HUES48 (cell line): ENCODE measurements at regions not wholly inside any gene's neighbourhood (a gene's known extent, or its start where the extent isn't known, plus 50 kb on each side); places are given as distances from the start of the nearest gene placed in this dataset.

Experiments used
- H3K27ac ChIP-seq: one replicate; pipeline ENCODE4 v1.7.0; 2013; ENCODE audit warnings: low read depth, low read length, inconsistent platforms
- H3K27me3 ChIP-seq: 2 replicates; pipeline ENCODE4 v1.6.1; 2013; ENCODE audit warnings: mild to moderate bottlenecking, low read length; ENCODE audit not compliant: control insufficient read depth, insufficient read depth
- H3K36me3 ChIP-seq: 2 replicates; pipeline ENCODE4 v1.6.1; 2013; ENCODE audit warnings: low read length; ENCODE audit not compliant: control insufficient read depth, insufficient read depth
- H3K4me1 ChIP-seq: 2 replicates; pipeline ENCODE4 v1.6.1; 2013; ENCODE audit warnings: mild to moderate bottlenecking, low read length; ENCODE audit not compliant: control insufficient read depth, insufficient read depth
- H3K4me3 ChIP-seq: 2 replicates; pipeline ENCODE4 v1.5.1; 2013; ENCODE audit warnings: mild to moderate bottlenecking, low read depth, low read length
- H3K9ac ChIP-seq: 2 replicates; pipeline ENCODE4 v1.6.1; 2013; ENCODE audit warnings: mild to moderate bottlenecking, low read depth, low read length, moderate library complexity
- H3K9me3 ChIP-seq: 2 replicates; pipeline ENCODE4 v1.6.1; 2013; ENCODE audit warnings: low read length; ENCODE audit not compliant: control insufficient read depth, insufficient read depth

GRCh38 chr11:82676483-82677094 is 57.1 kb downstream of the FAM181B start:
- Histone ChIP-seq H3K4me3 (no peak overlapping the region), H3K9ac (no peak overlapping the region), H3K36me3 (no peaks in the 10 kb centered on the region), H3K4me1 (peaks cover 3% of the 10 kb centered on the region; the same call in 1 of the 2 replicates), H3K27ac (no peak overlapping the region), H3K27me3 (no peaks in the 10 kb centered on the region), H3K9me3 (peaks cover 7% of the 10 kb centered on the region; the same call in 1 of the 2 replicates)

- Histone ChIP-seq H3K27me3 (no peaks in the 10 kb centered on the region), H3K9ac (no peak overlapping the region), H3K36me3 (no peaks in the 10 kb centered on the region), H3K4me3 (no peak overlapping the region), H3K27ac (no peak overlapping the region), H3K4me1 (peaks cover 6% of the 10 kb centered on the region; the same call in 1 of the 2 replicates), H3K9me3 (0 out of 2 replicates have a peak, but pooled peaks cover 3% of the 10 kb centered on the region)
Measured at GRCh38 chr11:82675838-82676237, 57.8 kb downstream of the FAM181B start.

- no peak overlapping the region for H3K27ac ChIP-seq
- H3K27me3 ChIP-seq, result no peaks in the 10 kb centered on the region
- H3K4me3 ChIP-seq, result no peak overlapping the region
- no peak overlapping the region for H3K9ac ChIP-seq
- 0 out of 2 replicates have a peak, but pooled peaks cover 3% of the 10 kb centered on the region for H3K9me3 ChIP-seq
- H3K36me3 ChIP-seq, result no peaks in the 10 kb centered on the region
- peaks cover 6% of the 10 kb centered on the region; the same call in 1 of the 2 replicates for H3K4me1 ChIP-seq
Measured at GRCh38 chr11:82673631-82674030, 60.0 kb downstream of the FAM181B start.

DNA sequence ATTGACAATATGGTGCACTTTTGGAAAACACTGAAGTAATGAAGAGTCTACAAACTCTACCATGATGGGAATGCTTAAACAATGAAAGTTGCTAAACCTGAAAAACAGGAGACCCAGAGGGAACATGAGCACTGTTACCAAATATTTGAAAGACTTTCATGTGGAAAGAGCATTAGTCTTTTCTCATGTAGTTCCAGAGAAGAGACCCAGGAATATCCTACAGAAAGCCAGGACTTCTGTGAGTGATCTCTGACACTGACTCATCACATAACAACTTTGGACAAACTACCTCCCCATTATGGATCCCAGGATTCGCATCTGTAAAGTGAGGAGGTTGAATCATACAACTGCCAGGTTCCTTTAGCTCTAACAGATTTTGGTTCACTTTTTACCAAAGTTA is 62.2 kb downstream of the FAM181B start:
- H3K27me3 ChIP-seq, result no peaks in the 10 kb centered on the region
- no peaks in the 10 kb centered on the region for H3K36me3 ChIP-seq
- no peak overlapping the region for H3K4me3 ChIP-seq
- no peaks in the 10 kb centered on the region for H3K9me3 ChIP-seq
- H3K9ac ChIP-seq, result no peak overlapping the region
- H3K27ac ChIP-seq, result no peak overlapping the region
- H3K4me1 ChIP-seq, result peaks cover 6% of the 10 kb centered on the region; the same call in 1 of the 2 replicates

DNA sequence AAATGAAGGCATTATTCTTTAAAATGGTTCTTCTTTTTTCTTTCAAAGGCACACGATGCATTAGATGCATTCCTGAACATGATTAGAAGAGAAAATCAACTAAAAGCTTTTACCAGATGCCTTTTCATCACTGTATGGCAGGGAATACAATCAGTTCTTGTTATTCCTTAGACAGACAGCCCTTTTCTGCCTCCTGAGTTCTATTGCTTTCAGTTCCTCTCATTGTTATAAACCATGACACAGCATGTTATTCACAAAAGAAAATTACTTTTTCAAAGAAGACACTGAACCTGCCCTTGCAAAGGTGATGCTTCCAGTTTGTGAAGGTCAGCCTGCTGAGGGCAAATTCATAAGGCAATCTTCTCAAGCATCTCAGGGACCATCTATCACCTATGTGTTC is 70.1 kb downstream of the FAM181B start:
- Histone ChIP-seq H3K36me3 (no peaks in the 10 kb centered on the region), H3K4me1 (no peaks in the 10 kb centered on the region), H3K9ac (no peak overlapping the region), H3K9me3 (no peaks in the 10 kb centered on the region), H3K27ac (no peak overlapping the region), H3K4me3 (no peak overlapping the region), H3K27me3 (no peaks in the 10 kb centered on the region)

- Histone ChIP-seq H3K27me3 (no peaks in the 10 kb centered on the region), H3K9me3 (no peaks in the 10 kb centered on the region), H3K27ac (no peak overlapping the region), H3K36me3 (no peaks in the 10 kb centered on the region), H3K4me1 (no peaks in the 10 kb centered on the region), H3K9ac (no peak overlapping the region), H3K4me3 (no peak overlapping the region)
Measured at GRCh38 chr11:82653752-82654151, 79.9 kb downstream of the FAM181B start.

DNA sequence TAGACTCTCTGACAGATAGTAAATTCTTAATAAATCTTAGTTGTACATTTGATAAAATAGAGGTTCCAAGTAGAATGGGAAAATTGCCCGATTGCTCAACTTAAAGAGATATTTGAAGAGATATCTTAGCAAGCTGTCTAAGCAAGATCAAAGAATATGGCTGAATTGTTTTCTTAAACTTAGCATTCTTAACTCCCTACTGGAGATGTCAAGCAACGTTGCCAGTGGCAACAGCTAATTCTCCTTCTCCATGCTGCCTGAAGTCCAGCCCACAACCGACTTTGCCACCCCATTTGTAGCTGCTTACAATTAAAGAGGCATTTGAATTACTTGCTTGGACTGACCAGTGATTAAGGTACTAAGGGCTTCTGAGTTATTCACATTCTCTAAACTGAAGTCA is 94.4 kb downstream of the FAM181B start:
- H3K27ac ChIP-seq, result no peak overlapping the region
- no peaks in the 10 kb centered on the region for H3K27me3 ChIP-seq
- H3K9me3 ChIP-seq, result no peaks in the 10 kb centered on the region
- H3K4me1 ChIP-seq, result no peaks in the 10 kb centered on the region
- H3K9ac ChIP-seq, result no peak overlapping the region
- H3K36me3 ChIP-seq, result no peaks in the 10 kb centered on the region
- no peak overlapping the region for H3K4me3 ChIP-seq

DNA sequence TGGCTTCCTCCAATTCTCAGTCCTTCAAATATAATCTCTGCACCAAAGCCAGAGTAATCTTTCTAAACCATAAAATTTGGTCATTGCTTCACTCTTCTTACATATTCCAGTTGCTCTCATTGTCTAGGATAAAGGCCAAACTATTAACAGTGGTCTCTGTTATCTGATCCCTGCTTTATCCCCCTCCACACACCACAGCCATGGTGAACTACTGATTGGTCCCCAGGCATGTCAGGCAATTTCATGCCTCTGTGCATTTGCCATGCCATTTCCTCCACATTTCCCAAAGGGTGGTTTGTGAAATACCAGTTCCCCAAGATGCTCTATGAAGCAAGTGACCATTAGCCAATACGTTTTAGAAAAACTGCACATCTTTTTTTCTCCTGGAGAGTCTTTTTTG is 97.0 kb downstream of the FAM181B start:
- no peaks in the 10 kb centered on the region for H3K27me3 ChIP-seq
- H3K4me1 ChIP-seq, result no peaks in the 10 kb centered on the region
- H3K36me3 ChIP-seq, result no peaks in the 10 kb centered on the region
- no peaks in the 10 kb centered on the region for H3K9me3 ChIP-seq
- no peak overlapping the region for H3K9ac ChIP-seq
- no peak overlapping the region for H3K4me3 ChIP-seq
- H3K27ac ChIP-seq, result no peak overlapping the region

DNA sequence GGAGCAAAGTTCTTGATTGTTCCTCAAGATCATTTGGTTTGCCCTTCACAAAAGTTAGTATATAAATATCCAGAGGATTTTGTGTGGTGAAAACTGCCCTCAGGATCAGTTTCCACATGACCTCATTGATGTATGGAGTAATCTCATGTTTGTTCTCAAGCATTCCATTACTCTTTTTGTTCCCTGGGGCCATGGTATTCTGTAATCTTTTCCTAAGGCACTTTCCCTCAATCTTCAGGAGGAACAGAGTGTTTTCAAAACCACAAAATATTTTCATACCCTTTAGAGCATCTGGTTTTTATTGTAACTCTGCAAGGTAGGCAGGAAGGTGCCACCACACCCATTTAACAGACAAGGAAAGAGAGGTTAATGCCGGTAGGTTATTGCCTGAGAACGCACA is 99.6 kb downstream of the FAM181B start:
- no peak overlapping the region for H3K4me3 ChIP-seq
- H3K4me1 ChIP-seq, result no peaks in the 10 kb centered on the region
- H3K9ac ChIP-seq, result no peak overlapping the region
- H3K27ac ChIP-seq, result no peak overlapping the region
- H3K9me3 ChIP-seq, result no peaks in the 10 kb centered on the region; the same call in 1 of the 2 replicates
- no peaks in the 10 kb centered on the region for H3K27me3 ChIP-seq
- no peaks in the 10 kb centered on the region for H3K36me3 ChIP-seq

- Histone ChIP-seq H3K36me3 (no peaks in the 10 kb centered on the region), H3K9ac (no peak overlapping the region), H3K9me3 (no peaks in the 10 kb centered on the region; the same call in none of the 2 replicates), H3K27ac (no peak overlapping the region), H3K4me1 (no peaks in the 10 kb centered on the region), H3K27me3 (no peaks in the 10 kb centered on the region), H3K4me3 (no peak overlapping the region)
Measured at GRCh38 chr11:82631722-82632630, 101.7 kb downstream of the FAM181B start.

DNA sequence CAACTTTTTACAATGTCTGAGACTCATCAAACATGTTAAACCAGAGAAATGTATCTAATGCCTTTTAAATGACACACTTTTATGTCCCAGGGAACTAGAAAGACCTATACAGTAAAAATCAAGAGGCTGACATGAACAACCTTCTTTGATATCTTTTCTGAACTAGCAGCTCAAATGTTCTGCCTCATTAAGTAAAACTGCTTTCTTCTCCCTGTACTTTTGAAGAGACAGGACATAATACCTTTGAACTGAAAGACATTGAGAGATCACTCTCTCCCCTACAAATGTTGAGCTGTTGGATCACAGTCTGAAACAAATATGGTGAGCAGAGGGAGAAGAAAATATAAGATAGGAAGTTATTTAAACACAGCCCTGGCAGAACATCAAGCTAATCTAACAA is 123.0 kb downstream of the FAM181B start:
- H3K9ac ChIP-seq, result no peak overlapping the region
- no peaks in the 10 kb centered on the region for H3K4me1 ChIP-seq
- no peak overlapping the region for H3K27ac ChIP-seq
- no peaks in the 10 kb centered on the region for H3K36me3 ChIP-seq
- no peaks in the 10 kb centered on the region for H3K9me3 ChIP-seq
- H3K4me3 ChIP-seq, result no peak overlapping the region
- no peaks in the 10 kb centered on the region for H3K27me3 ChIP-seq
